Activated CD4-positive, alpha-beta T cell treated with anti-CD3 and anti-CD28 coated beads, Interleukin-2, amount 50 U/mL, for 16 hours (primary cell): ENCODE measurements at regions not wholly inside any gene's neighbourhood (a gene's known extent, or its start where the extent isn't known, plus 50 kb on each side); places are given as distances from the start of the nearest gene placed in this dataset.
A peak's percentile ranks its signal among the peaks of the same experiment; 100 is the strongest.

Source experiments
- DNase-seq: peaks from one replicate; pipeline ENCODE4 v3.0.0-alpha.2; 2020

DNA sequence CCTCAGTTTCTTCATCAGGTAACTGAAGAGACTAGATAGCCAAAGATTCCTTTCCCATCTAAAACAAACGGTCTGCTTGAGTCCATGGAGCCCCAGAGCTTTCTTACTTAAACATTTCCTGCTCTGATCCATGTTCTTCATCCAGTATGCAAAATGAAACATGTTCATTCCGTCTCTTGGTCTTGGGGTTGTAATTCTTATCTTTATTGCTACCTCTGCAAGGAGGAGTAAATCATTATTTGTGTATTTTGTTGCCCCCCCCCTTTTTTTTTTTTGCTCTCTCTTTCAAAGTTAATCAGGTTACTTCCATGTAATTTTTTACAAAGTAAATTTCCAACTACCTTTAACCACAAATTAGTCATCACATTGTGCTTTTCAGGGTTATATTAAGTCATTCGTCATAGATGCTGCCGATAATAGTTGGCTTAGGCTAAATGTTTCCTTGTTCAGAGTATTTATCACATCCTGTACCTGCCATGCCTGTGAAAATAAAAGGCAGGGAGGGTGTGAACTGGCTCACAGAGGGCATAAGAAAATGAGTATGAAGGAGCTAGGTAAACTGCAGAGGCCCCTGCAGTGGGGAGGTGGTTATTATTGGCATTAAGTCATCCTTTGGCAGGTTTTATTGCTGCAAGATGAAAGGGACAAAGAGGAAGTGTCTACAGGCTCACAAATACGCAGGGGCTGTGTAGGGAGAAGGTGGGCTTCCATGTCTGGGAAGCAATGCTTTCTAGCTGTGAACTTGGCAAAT, 76.7 kb upstream of the HS3ST1 start:
- DNase-seq, result peak; percentile 41

GRCh38 chr4:11503166-11503565, 74.5 kb upstream of the HS3ST1 start:
- no peak for DNase-seq

GRCh38 chr4:11497972-11498371, 69.3 kb upstream of the HS3ST1 start:
- no peak for DNase-seq

GRCh38 chr4:11497212-11497806, 68.6 kb upstream of the HS3ST1 start:
- DNase-seq, result no peak

DNA sequence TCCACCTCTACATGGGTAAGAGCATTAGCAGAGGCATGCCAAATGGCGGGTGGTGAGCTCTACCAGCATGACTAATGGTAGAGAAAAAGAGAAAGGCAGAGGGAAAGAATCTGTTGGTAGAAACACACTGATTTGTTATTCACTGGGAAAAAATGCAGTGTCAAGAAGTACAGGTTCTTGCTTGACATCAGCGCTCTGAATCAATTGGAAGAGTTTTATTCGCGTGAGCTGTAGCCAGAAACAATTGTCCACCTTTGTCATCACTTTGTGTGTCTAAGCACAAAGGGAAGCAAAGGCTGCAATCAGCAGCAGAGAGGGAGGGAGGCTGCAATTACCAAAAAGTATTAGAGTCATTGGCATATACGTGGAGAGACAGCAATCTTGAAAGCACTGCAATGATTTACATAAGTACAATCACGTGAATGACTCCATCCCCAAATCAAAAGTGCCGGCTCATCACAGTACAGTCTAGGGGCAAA, 67.7 kb upstream of the HS3ST1 start:
- DNase-seq, result no peak

- DNase-seq, result no peak
These were observed 67.1 kb upstream of the HS3ST1 start for GRCh38 chr4:11495818-11496217.

- no peak for DNase-seq
These were observed 66.6 kb upstream of the HS3ST1 start for GRCh38 chr4:11495291-11495690.

DNA sequence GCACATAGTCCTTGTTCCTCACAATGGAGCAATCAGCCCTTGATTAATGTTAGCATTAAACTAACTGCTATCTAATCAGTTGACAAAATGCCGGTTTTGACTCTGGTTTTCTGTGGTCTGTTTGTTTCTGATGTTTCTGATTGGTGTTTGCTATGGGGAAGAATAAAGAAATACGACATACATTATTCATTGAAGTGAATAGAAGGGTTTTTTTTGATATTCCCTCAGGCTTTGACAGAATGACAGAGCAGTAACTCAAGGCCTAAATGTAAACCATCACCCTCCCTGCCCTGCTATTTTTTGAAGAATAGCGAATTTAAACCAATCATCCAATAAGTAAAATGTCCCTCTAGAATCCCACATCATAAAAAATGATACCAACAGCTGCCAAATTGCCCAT, 65.5 kb upstream of the HS3ST1 start:
- DNase-seq, result no peak

GRCh38 chr4:11489453-11490083, 60.9 kb upstream of the HS3ST1 start:
- peak; percentile 16 for DNase-seq

- DNase-seq, result no peak
These were observed 60.2 kb upstream of the HS3ST1 start for GRCh38 chr4:11488657-11489452.

GRCh38 chr4:11487868-11488544, 59.3 kb upstream of the HS3ST1 start:
- no peak for DNase-seq

DNA sequence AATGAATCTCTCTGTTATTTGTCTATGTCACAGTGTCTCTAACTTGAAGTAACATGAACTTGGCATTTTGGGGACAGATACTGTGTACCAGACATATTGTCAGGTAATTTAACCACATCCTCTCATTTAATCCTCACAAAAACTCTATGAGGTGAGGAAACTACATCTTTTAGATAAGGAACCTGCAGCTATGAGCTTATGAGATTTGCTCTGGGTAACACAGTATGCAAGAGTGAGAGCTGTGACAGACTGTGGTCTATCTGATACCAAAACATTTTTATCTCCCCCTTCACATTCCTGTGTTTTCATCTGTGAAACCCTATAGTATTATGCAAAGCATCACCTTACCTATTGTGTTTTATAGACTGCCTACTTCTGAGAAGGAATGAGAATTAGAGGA, 58.4 kb upstream of the HS3ST1 start:
- DNase-seq, result no peak

- no peak for DNase-seq
These were observed 57.2 kb upstream of the HS3ST1 start for GRCh38 chr4:11485926-11486325.

DNA sequence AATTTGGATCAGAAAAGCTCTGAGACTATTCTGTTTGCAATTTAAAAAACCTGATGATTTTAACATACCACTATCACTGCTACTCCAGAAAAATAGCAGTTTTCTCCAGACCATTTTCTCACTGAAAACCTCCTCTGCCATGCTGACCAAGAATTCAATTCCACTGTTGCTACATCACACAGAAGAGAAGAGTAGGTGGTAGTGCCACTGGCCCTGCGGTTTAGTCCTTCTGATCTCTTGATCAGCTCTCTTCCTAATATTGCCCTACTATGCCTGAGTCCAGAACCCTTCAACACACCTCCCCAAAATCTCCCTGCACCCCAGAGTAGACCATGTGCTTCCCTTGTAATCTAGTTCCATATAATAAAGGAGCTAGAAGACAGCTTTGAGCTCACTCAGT, 55.8 kb upstream of the HS3ST1 start:
- DNase-seq, result no peak

DNA sequence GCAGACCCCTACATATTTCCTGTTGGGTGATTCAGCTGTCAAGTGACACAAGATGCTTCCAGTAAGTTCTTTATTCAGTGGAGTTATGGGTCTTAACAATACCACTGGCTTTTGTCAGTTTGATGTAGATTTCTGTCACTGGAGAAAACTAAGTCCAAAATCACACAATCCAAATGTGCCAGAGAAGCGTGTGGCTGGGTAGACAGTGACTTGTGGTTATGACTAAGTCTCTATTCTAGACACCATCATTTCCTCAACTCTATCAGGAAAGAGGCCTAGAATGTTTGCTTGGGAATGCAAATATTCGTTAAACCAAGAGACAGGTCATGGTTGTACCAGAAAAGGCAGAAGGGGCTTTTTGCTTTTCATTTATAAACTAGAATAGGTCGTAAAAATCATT, 54.4 kb upstream of the HS3ST1 start:
- peak; percentile 21 for DNase-seq

DNA sequence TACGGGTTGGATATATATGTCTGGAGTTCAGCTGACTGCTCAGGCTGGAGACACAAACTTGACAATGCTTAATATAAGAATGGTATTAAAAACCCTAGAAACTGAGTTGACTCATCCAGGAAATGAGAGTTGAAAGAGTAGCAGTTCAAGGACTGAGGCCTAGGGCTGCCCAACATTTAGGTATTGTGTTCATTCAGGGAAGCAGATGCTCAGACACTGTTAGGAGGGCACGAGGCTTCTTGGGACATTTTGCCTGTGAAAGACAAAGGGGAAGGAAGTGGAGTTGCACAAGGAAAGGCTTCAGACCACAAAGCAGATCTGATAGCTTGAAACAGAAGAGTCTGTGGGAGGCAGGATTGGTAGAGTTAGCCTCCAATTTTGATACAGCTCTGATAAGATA, 52.0 kb upstream of the HS3ST1 start:
- DNase-seq, result peak; percentile 70
